Left lung (tissue), 4 donors: ENCODE measurements at regions not wholly inside any gene's neighbourhood (a gene's known extent, or its start where the extent isn't known, plus 50 kb on each side); places are given as distances from the start of the nearest gene placed in this dataset.

Experiments
- ATAC-seq: fragments of 200-7000 bp; cut with Tn5 transposase; one replicate; pipeline ENCODE4 v1.9.1; 2020; ENCODE audit warnings: moderate library complexity
- DNase-seq, 4 donors: peaks; one replicate each; pipeline ENCODE4 v3.0.0-alpha.2; 2013 to 2020
- H3K27ac ChIP-seq, 2 donors: fragments of 200-600 bp; sonication (generic) in 1 of 2; one replicate each; pipeline versions ENCODE4 v1.5.0 to v1.8.0; 2020 to 2021
- H3K27me3 ChIP-seq, 2 donors: fragments of 200-600 bp; sonication (generic) in 1 of 2; one replicate each; pipeline versions ENCODE4 v1.5.0 to v1.8.0; 2020 to 2021
- H3K36me3 ChIP-seq, 2 donors: fragments of 200-600 bp; sonication (generic) in 1 of 2; one replicate each; pipeline versions ENCODE4 v1.5.0 to v1.8.0; 2020 to 2021
- H3K4me1 ChIP-seq, 2 donors: fragments of 200-600 bp; one replicate each; pipeline ENCODE4 v1.8.0; 2021
- H3K4me3 ChIP-seq, 2 donors: fragments of 200-600 bp; sonication (generic) in 1 of 2; one replicate each; pipeline versions ENCODE4 v1.5.0 to v1.8.0; 2020 to 2021; ENCODE audit warnings: mild to moderate bottlenecking in 1 of 2
- H3K9me3 ChIP-seq, 2 donors: fragments of 200-600 bp; sonication (generic) in 1 of 2; one replicate each; pipeline versions ENCODE4 v1.5.0 to v1.8.0; 2020 to 2021
- intact Hi-C, 2 donors: fragments of 100-400 bp; cut with DNase I; formaldehyde crosslinking; loops; one replicate each; pipeline versions ENCODE4 v1.11.2 to v1.14.2; 2022
- TF ChIP-seq, protein P1 (sequence below), 2 donors: fragments of 200-600 bp; sonication (generic) in 1 of 2; IDR thresholded peaks; one replicate each; pipeline versions ENCODE4 v1.5.0 to v1.8.0; 2021; ENCODE audit warnings: antibody characterized with exemption in 2 of 2
- donor health status: DM: no; HTN: yes; CAD: no.
- donor health status: DM: no; HTN: no; CAD: no.

DNA sequence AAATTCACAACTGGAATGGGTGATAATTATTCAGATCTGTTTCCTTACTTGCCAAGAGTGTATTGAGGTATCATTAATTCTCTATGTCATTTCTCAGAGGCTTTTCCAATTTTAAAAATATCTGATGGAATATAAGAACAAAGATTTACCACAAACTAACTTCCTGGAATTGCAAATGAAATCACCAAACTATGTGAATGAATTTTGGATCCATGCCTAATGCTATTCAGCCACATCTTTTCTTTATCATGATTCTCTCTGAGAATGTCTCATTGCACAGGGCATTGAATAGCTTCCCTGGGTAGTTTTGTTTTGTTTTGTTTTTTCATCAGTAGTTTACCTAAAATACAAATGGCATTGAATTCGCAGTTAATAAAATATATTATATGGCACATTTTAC is 146.9 kb upstream of the FBN2 start:
- Histone ChIP-seq H3K4me3 (no peak overlapping the region), H3K9me3 (no peaks in the 10 kb centered on the region), H3K27ac (no peak overlapping the region), H3K36me3 (no peaks in the 10 kb centered on the region), H3K27me3 (no peaks in the 10 kb centered on the region), H3K4me1 (no peaks in the 10 kb centered on the region)
- TF ChIP-seq, protein P1, sequence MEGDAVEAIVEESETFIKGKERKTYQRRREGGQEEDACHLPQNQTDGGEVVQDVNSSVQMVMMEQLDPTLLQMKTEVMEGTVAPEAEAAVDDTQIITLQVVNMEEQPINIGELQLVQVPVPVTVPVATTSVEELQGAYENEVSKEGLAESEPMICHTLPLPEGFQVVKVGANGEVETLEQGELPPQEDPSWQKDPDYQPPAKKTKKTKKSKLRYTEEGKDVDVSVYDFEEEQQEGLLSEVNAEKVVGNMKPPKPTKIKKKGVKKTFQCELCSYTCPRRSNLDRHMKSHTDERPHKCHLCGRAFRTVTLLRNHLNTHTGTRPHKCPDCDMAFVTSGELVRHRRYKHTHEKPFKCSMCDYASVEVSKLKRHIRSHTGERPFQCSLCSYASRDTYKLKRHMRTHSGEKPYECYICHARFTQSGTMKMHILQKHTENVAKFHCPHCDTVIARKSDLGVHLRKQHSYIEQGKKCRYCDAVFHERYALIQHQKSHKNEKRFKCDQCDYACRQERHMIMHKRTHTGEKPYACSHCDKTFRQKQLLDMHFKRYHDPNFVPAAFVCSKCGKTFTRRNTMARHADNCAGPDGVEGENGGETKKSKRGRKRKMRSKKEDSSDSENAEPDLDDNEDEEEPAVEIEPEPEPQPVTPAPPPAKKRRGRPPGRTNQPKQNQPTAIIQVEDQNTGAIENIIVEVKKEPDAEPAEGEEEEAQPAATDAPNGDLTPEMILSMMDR (IDR thresholded peaks at IDR 0.05), result no peak
- no peak for DNase-seq
- no peak for ATAC-seq
- intact Hi-C loops, result no loop called here

GRCh38 chr5:128687930-128688329 is 149.9 kb upstream of the FBN2 start:
- intact Hi-C loops, result no loop called here
- H3K9me3 ChIP-seq, result no peaks in the 10 kb centered on the region
- H3K4me1 ChIP-seq, result no peaks in the 10 kb centered on the region
- ATAC-seq (no peak), DNase-seq (no peak)
- H3K4me3 ChIP-seq, result no peak overlapping the region
- H3K27me3 ChIP-seq, result no peaks in the 10 kb centered on the region
- TF ChIP-seq, protein P1 (IDR thresholded peaks at IDR 0.05), result no peak
- H3K36me3 ChIP-seq, result no peaks in the 10 kb centered on the region
- H3K27ac ChIP-seq, result no peak overlapping the region

- TF ChIP-seq, protein P1 (IDR thresholded peaks at IDR 0.05), result no peak
- intact Hi-C loops, result no loop called here
- Histone ChIP-seq H3K4me1 (no peaks in the 10 kb centered on the region), H3K4me3 (no peak overlapping the region), H3K27me3 (no peaks in the 10 kb centered on the region), H3K36me3 (no peaks in the 10 kb centered on the region), H3K9me3 (no peaks in the 10 kb centered on the region), H3K27ac (no peak overlapping the region)
- no peak for ATAC-seq
- DNase-seq, result no peak
These were observed 155.7 kb upstream of the FBN2 start for GRCh38 chr5:128693764-128694163.

DNA sequence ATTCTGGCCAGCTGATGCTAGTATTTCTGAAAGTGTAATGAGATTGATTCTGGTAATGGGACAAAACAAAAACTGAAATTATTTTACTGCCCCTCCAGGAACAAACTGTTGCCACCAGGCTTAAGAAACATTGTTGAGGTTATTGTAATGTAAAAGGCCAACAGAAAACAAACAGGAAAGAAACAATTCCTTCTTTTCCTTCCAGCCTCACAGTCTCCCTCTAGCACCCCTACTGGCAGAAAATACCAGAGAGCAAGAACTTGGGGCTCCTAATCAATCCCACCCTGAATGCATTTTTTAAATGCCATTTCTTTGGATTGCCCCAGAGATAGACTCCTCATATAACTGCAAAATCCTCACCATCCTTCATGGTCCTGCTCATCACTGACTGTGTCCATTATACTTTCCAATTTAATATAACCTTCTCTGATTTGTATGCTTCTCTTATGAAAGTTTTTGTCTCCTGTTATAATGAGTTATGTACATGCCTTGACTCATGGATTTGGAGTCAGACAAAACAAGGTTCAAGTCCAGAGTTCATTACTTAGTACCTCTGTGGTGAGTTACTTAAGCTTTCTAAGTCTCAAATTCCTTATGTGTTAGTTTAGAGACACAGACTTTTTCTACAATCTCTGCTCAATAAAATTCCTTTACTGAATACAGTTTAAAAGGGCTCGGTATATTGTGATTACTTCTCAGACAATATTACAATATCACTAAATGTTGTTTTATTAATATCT is 157.9 kb upstream of the FBN2 start:
- H3K4me1 ChIP-seq, result no peaks in the 10 kb centered on the region
- DNase-seq (no peak), ATAC-seq (no peak)
- TF ChIP-seq, protein P1 (IDR thresholded peaks at IDR 0.05), result no peak
- no peaks in the 10 kb centered on the region for H3K27me3 ChIP-seq
- no peaks in the 10 kb centered on the region for H3K9me3 ChIP-seq
- intact Hi-C loops, result no loop called here
- H3K36me3 ChIP-seq, result no peaks in the 10 kb centered on the region
- H3K4me3 ChIP-seq, result no peak overlapping the region
- H3K27ac ChIP-seq, result no peak overlapping the region

DNA sequence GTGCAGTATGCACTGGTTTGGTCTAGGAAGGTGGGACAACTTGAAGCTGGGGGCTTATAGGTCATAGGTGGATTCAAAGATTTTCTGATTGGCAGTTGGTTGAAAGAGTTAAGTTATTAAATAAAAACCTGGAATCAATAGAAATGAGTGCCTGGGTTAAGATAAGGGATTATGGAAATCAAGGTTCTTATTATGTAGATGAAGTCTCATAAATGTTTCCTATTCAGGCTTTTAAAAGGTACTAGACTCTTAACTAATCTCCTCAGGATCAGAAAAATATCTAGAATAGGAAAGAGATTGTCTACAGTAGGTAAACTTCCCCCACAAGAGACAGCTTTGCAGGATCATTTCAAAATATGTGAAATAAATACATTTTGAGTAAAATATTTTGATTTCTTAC is 163.3 kb upstream of the FBN2 start:
- intact Hi-C loops, result no loop called here
- ATAC-seq (no peak), DNase-seq (no peak)
- no peak overlapping the region for H3K27ac ChIP-seq
- no peaks in the 10 kb centered on the region for H3K9me3 ChIP-seq
- H3K4me3 ChIP-seq, result no peak overlapping the region
- TF ChIP-seq, protein P1 (IDR thresholded peaks at IDR 0.05), result no peak
- no peaks in the 10 kb centered on the region for H3K27me3 ChIP-seq
- H3K36me3 ChIP-seq, result no peaks in the 10 kb centered on the region
- no peaks in the 10 kb centered on the region for H3K4me1 ChIP-seq
